ENCODE measurements at regions not wholly inside any gene's neighbourhood (a gene's known extent, or its start where the extent isn't known, plus 50 kb on each side); places are given as distances from the start of the nearest gene placed in this dataset.

DNA sequence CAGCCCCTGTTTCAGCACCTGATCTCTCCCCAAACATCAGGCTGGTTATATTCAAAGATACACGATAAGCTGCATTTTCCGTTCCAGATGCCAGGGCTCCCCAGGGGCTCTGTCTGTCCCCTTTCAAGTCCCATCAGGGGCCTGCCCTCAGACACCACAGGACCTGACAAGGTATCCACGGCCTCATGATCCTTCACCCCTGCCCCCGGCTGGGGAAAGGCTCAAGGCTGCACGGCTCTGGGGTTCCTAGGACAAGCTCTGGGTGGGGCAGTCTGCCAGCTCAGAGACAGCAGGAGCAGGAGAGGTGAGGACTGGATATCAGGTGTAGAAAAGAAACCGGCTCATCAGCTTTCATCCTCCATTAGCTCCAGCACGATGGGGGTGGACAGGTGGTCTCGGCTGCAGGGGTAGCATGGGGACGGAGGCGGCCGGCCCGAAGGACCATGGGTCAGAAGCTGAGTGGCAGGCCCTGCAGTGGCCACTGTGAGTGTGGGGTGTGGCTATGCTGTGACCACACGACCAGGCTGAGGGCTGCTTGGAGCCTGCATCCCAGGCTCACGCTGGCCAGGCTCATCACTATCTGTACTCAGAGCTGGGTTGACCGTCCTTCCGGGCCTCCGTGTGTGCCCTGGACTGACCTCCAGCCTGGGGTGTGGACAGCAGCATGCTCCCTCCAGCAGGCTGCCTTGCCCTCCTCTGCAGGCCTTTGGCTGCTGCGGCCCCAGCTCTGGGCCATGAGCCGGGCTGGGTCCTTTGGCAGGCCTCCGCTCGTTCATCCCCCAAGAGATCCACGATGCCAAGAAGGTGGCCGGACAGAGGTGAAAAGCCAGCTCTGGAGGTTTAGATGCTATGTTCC, 386.2 kb downstream of the THBS2 start:
- no peak overlapping the region for H3K27ac ChIP-seq
- DNase-seq (ENCODE audit: low spot score) = no peak
- intact Hi-C loops (cut with DNase I) = no loop called here
- H3K36me3 ChIP-seq = no peaks in the 10 kb centered on the region
- 81% methylated on average over 23 of the region's 23 CpGs for WGBS
- H3K9me3 ChIP-seq = no peaks in the 10 kb centered on the region
- no peaks in the 10 kb centered on the region for H3K4me1 ChIP-seq (replicated peaks)
- TF ChIP-seq POLR2A (IDR thresholded peaks at IDR 0.05) (no peak), POLR2AphosphoS5 (IDR thresholded peaks at IDR 0.05) (no peak)
- TF ChIP-seq, protein P1, sequence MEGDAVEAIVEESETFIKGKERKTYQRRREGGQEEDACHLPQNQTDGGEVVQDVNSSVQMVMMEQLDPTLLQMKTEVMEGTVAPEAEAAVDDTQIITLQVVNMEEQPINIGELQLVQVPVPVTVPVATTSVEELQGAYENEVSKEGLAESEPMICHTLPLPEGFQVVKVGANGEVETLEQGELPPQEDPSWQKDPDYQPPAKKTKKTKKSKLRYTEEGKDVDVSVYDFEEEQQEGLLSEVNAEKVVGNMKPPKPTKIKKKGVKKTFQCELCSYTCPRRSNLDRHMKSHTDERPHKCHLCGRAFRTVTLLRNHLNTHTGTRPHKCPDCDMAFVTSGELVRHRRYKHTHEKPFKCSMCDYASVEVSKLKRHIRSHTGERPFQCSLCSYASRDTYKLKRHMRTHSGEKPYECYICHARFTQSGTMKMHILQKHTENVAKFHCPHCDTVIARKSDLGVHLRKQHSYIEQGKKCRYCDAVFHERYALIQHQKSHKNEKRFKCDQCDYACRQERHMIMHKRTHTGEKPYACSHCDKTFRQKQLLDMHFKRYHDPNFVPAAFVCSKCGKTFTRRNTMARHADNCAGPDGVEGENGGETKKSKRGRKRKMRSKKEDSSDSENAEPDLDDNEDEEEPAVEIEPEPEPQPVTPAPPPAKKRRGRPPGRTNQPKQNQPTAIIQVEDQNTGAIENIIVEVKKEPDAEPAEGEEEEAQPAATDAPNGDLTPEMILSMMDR (IDR thresholded peaks at IDR 0.05) = no peak
- no peak overlapping the region for H3K4me3 ChIP-seq
- no peaks in the 10 kb centered on the region for H3K27me3 ChIP-seq (replicated peaks; ENCODE audit: insufficient read depth)

DNA sequence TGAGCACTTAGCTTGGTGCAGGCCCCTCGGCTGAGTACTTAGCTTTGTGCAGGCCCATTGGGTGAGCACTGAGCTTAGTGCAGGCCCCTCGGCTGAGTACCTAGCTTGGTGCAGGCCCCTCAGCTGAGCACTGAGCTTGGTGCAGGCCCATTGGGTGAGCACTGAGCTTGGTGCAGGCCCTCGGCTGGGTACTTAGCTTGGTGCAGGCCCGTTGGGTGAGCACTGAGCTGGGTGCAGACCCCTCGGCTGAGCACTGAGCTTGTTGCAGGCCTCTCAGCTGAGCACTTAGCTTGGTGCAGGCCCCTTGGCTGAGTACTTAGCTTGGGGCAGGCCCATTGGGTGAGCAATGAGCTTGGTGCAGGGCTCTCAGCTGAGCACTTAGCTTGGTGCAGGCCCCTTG, 387.1 kb downstream of the THBS2 start:
- no peak for TF ChIP-seq POLR2A (IDR thresholded peaks at IDR 0.05)
- TF ChIP-seq, protein P1 (IDR thresholded peaks at IDR 0.05) = no peak
- no peak for TF ChIP-seq POLR2AphosphoS5 (IDR thresholded peaks at IDR 0.05)
- 86% methylated on average over 5 of the region's 5 CpGs for WGBS
- H3K9me3 ChIP-seq = no peaks in the 10 kb centered on the region
- DNase-seq (ENCODE audit: low spot score) = no peak
- no peak overlapping the region for H3K27ac ChIP-seq
- H3K4me1 ChIP-seq (replicated peaks) = no peaks in the 10 kb centered on the region
- no peaks in the 10 kb centered on the region for H3K36me3 ChIP-seq
- intact Hi-C loops (cut with DNase I) = no loop called here
- no peak overlapping the region for H3K4me3 ChIP-seq
- H3K27me3 ChIP-seq (replicated peaks; ENCODE audit: insufficient read depth) = no peaks in the 10 kb centered on the region

DNA sequence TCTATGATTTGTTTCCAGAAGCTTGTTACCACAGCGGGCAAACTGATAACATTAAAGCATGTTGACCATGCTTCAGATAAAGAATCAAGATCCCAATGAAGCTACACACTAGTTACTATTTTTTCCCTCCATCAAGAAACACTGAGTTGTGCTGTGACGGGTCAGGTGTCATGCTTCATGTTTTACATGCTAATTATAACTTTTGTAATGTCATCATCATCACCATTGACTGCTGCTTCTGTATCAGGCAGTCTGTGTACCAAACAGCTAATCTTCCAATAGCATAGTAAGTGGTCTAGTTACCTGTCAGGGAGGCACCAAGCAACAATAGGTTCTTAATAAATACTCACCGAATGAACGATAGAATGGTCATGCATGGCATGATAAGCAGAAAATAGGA, 388.1 kb downstream of the THBS2 start:
- Histone ChIP-seq H3K27me3 (replicated peaks; ENCODE audit: insufficient read depth) (no peaks in the 10 kb centered on the region), H3K9me3 (no peaks in the 10 kb centered on the region), H3K36me3 (no peaks in the 10 kb centered on the region), H3K4me1 (replicated peaks) (no peaks in the 10 kb centered on the region), H3K27ac (no peak overlapping the region), H3K4me3 (no peak overlapping the region)
- intact Hi-C loops (cut with DNase I) = no loop called here
- 94% methylated on average over 4 of the region's 4 CpGs for WGBS
- no peak for TF ChIP-seq POLR2AphosphoS5 (IDR thresholded peaks at IDR 0.05)
- no peak for TF ChIP-seq POLR2A (IDR thresholded peaks at IDR 0.05)
- TF ChIP-seq, protein P1 (IDR thresholded peaks at IDR 0.05) = no peak
- no peak for DNase-seq (ENCODE audit: low spot score)

DNA sequence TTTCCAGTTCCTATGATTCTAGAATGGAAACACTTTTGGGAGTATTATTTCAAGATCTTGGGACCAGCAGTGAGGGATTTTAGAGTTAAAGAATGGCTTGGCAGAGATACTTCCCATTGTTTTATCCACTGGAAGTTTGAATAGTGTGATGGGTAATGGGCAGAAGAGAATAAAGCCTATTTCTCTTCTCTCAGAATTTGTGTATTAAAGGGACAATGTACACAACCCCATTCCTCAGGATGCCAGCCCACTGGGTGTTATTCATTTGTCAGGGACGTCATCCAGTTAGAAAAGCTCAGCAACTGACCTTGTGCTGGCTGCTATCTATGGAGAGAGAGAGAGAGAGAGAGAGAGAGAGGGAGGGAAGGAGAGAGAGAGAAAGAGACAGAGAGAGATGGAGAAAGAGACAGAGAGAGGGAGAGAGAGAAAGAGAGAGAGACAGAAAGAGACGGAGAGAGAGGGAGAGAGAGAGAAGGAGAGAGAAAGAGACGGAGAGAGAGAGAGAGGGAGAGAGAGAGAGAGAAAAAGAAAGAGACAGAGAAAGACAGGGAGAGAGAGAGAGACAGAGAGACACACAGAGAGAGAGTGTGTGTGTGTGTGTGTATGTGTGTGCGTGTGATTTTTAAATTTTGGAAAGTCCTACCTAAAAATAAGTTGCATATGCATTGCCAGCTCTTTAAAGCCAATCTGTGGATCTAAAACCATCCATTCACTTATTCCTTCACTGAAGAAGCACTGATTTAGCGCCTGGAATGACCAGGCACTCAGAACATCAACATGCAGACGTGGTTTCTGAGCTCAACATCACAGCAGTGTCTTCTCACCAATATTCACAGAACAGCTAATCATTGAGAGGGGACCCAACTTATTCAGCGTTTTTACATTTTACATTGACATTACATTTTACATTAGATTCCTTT, 388.8 kb downstream of the THBS2 start:
- Histone ChIP-seq H3K36me3 (no peaks in the 10 kb centered on the region), H3K4me3 (no peak overlapping the region), H3K27ac (no peak overlapping the region), H3K27me3 (replicated peaks; ENCODE audit: insufficient read depth) (no peaks in the 10 kb centered on the region), H3K4me1 (replicated peaks) (no peaks in the 10 kb centered on the region), H3K9me3 (no peaks in the 10 kb centered on the region)
- no peak for TF ChIP-seq POLR2AphosphoS5 (IDR thresholded peaks at IDR 0.05)
- TF ChIP-seq, protein P1 (IDR thresholded peaks at IDR 0.05) = no peak
- no peak for TF ChIP-seq POLR2A (IDR thresholded peaks at IDR 0.05)
- DNase-seq (ENCODE audit: low spot score) = no peak
- WGBS = 80% methylated on average over 7 of the region's 7 CpGs
- intact Hi-C loops (cut with DNase I) = no loop called here
